ENCODE measurements at regions not wholly inside any gene's neighbourhood (a gene's known extent, or its start where the extent isn't known, plus 50 kb on each side); places are given as distances from the start of the nearest gene placed in this dataset.

- 75 to 77% methylated on average over 2 of the region's 2 CpGs for WGBS, 2 donors
- Histone ChIP-seq H3K27ac (no peak overlapping the region), H3K27me3 (no peaks in the 10 kb centered on the region), H3K4me1 (peaks cover 7 to 8% of the 10 kb centered on the region in 2 donors), H3K36me3 (no peaks in the 10 kb centered on the region), H3K4me3 (replicated peaks in 1 of 3) (no peak overlapping the region), H3K9me3 (no peaks in the 10 kb centered on the region)
- DNase-seq: no peak
- no peak for TF ChIP-seq POLR2A (IDR thresholded peaks at IDR 0.05)
- TF ChIP-seq, protein P1, sequence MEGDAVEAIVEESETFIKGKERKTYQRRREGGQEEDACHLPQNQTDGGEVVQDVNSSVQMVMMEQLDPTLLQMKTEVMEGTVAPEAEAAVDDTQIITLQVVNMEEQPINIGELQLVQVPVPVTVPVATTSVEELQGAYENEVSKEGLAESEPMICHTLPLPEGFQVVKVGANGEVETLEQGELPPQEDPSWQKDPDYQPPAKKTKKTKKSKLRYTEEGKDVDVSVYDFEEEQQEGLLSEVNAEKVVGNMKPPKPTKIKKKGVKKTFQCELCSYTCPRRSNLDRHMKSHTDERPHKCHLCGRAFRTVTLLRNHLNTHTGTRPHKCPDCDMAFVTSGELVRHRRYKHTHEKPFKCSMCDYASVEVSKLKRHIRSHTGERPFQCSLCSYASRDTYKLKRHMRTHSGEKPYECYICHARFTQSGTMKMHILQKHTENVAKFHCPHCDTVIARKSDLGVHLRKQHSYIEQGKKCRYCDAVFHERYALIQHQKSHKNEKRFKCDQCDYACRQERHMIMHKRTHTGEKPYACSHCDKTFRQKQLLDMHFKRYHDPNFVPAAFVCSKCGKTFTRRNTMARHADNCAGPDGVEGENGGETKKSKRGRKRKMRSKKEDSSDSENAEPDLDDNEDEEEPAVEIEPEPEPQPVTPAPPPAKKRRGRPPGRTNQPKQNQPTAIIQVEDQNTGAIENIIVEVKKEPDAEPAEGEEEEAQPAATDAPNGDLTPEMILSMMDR (IDR thresholded peaks at IDR 0.05): no peak
- intact Hi-C loops (cut with DNase I): no loop called here
These were observed 131.8 kb downstream of the QRSL1 start for GRCh38 chr6:106761160-106761559.

DNA sequence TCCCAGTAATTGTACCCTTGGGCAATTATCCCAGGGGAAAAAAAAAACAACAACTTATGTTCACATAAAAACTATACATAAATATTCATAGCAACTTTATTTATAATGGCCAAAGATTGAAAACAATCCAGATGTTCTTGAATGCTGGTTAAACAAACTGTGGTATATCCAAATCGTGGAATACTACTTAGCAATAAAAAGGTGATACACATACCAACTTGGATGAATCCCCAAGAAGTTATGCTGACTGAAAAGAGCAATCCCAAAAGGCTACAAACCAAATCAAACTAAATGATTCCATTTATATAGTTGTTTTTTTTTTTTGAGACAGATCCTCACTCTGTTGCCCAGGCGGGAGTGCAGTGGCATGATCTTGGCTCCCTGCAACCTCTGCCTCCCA is 129.7 kb downstream of the QRSL1 start:
- no peak for DNase-seq
- no peaks in the 10 kb centered on the region for H3K27me3 ChIP-seq
- peaks cover 2 to 3% of the 10 kb centered on the region in 2 donors for H3K4me1 ChIP-seq
- 89 to 92% methylated on average over 2 of the region's 2 CpGs for WGBS, 2 donors
- no peak for TF ChIP-seq POLR2A (IDR thresholded peaks at IDR 0.05)
- TF ChIP-seq, protein P1 (IDR thresholded peaks at IDR 0.05): no peak
- no peaks in the 10 kb centered on the region for H3K9me3 ChIP-seq
- H3K4me3 ChIP-seq (replicated peaks in 1 of 3): no peak overlapping the region
- H3K27ac ChIP-seq: no peak overlapping the region
- intact Hi-C loops (cut with DNase I): no loop called here
- H3K36me3 ChIP-seq: no peaks in the 10 kb centered on the region

DNA sequence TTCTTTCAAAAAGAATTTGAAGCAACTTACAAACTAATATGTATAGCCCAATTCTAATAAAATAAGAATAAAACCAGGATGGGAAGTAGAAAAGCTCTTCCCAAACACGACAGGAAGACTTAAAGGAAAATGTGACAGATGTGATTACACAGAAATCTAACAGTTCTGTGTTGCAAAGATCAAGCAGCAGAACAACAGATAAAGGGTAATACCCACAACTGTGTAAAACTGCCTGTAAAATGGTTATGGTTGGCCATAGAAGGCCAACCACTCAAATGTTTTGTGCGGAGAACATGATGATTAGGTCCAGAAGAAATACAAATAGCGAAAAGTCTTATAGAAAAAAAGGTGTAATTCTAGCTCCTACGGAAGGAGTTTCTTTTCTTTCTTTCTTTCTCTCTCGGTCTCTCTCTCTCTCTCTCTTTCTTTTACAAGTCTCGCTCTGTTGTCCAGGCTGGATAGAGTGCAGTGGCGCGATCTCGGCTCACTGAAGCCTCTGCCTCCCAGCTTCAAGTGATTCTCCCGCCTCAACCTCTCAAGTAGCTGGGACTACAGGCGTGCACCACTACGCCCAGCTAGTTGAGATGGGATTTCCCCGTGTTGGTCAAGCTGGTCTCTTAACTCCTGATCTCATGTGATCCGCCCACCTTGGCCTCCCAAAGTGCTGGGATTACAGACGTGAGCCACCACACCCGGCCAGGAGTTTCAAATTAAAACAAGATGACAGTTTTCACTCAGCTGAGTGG is 128.5 kb downstream of the QRSL1 start:
- no peak for DNase-seq
- Histone ChIP-seq H3K27me3 (no peaks in the 10 kb centered on the region), H3K36me3 (no peaks in the 10 kb centered on the region), H3K4me1 (no peaks in the 10 kb centered on the region), H3K4me3 (replicated peaks in 1 of 3) (no peak overlapping the region), H3K27ac (no peak overlapping the region), H3K9me3 (no peaks in the 10 kb centered on the region)
- intact Hi-C loops (cut with DNase I): no loop called here
- TF ChIP-seq, protein P1 (IDR thresholded peaks at IDR 0.05): no peak
- no peak for TF ChIP-seq POLR2A (IDR thresholded peaks at IDR 0.05)
- 86 to 89% methylated on average over 16 of the region's 16 CpGs for WGBS, 2 donors

DNA sequence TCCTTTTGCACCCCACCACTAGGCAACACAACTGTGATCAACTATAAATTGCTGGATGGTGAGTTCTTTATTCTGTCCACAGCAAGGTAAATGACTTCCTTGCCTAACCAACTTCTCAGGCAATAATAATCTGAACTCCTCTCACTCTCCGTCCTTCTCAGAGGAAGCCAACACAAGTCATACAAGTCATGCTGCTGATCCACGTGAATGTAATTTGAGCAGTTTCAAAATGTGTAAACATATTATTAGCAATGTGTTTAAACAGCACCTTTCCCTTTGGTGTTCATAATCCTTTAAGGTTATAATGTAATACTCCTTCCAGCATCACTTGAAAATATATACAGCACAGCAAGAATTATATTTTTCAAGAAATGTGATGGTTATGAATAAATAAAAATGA is 127.9 kb downstream of the QRSL1 start:
- TF ChIP-seq POLR2A (IDR thresholded peaks at IDR 0.05): no peak
- TF ChIP-seq, protein P1 (IDR thresholded peaks at IDR 0.05): no peak
- no peak overlapping the region for H3K27ac ChIP-seq
- H3K27me3 ChIP-seq: no peaks in the 10 kb centered on the region
- DNase-seq: no peak
- no peaks in the 10 kb centered on the region for H3K36me3 ChIP-seq
- H3K4me3 ChIP-seq (replicated peaks in 1 of 3): no peak overlapping the region
- H3K9me3 ChIP-seq: no peaks in the 10 kb centered on the region
- no peaks in the 10 kb centered on the region for H3K4me1 ChIP-seq
- WGBS, 2 donors: 71 to 84% methylated on average over 2 of the region's 2 CpGs
- intact Hi-C loops (cut with DNase I): no loop called here

DNA sequence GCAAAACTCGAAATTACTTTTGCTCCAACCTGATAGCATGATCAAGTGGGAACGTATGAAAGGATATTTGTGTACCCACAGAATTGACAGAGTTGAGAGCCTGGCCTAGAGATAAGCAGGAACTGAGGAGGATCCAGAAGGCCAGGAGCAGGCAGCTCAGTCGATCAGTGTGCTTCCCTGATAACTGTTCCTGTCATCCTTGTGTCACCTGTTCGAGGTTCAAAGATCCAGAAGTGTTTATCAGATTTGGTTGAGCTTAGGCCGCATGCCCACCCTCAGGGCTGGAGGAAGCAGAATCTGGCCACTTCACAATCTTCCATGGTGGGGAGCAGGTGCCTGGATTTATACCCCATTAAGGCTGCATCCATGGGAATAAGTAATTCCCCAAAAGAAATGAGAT is 124.8 kb downstream of the QRSL1 start:
- intact Hi-C loops (cut with DNase I): no loop called here
- no peak for TF ChIP-seq POLR2A (IDR thresholded peaks at IDR 0.05)
- TF ChIP-seq, protein P1 (IDR thresholded peaks at IDR 0.05): no peak
- Histone ChIP-seq H3K27ac (no peak overlapping the region), H3K4me3 (replicated peaks in 1 of 3) (no peak overlapping the region), H3K9me3 (no peaks in the 10 kb centered on the region), H3K4me1 (peaks cover 5 to 8% of the 10 kb centered on the region in 2 donors), H3K27me3 (no peaks in the 10 kb centered on the region), H3K36me3 (no peaks in the 10 kb centered on the region)
- 92 to 93% methylated on average over 5 of the region's 5 CpGs for WGBS, 2 donors
- no peak for DNase-seq

Measured in thyroid gland (tissue), 4 donors.